SK-N-SH treated with all-trans-retinoic acid at 6 μM for 48 hours (cell line): ENCODE measurements at regions not wholly inside any gene's neighbourhood (a gene's known extent, or its start where the extent isn't known, plus 50 kb on each side); places are given as distances from the start of the nearest gene placed in this dataset.

Source experiments
- ARNTL ChIP-seq: fragments of 450-650 bp; formaldehyde crosslinking; IDR thresholded peaks from 2 replicates; pipeline ENCODE4 v1.5.0; 2020; ENCODE audit warnings: low read depth, mild to moderate bottlenecking, moderate library complexity, borderline replicate concordance
- CREB5 ChIP-seq: fragments of 250-450 bp; sonication (Bioruptor Pico); IDR thresholded peaks from 2 replicates; pipeline ENCODE4 v1.5.1; 2020; ENCODE audit warnings: low read depth, mild to moderate bottlenecking, moderate library complexity
- CSDC2 ChIP-seq: fragments of 250-450 bp; sonication (Bioruptor Pico); IDR thresholded peaks from 2 replicates; pipeline ENCODE4 v1.5.0; 2020; ENCODE audit warnings: mild to moderate bottlenecking, moderate library complexity
- CSRNP3 ChIP-seq: fragments of 250-450 bp; sonication (Bioruptor Pico); IDR thresholded peaks from 2 replicates; pipeline ENCODE4 v1.5.1; 2021; ENCODE audit warnings: mild to moderate bottlenecking, moderate library complexity
- ESRRG ChIP-seq: fragments of 250-450 bp; sonication (Bioruptor Pico); IDR thresholded peaks from 2 replicates; pipeline ENCODE4 v1.6.1; 2021; ENCODE audit warnings: mild to moderate bottlenecking
- PATZ1 ChIP-seq: fragments of 250-450 bp; sonication (Bioruptor Pico); IDR thresholded peaks from 2 replicates; pipeline ENCODE4 v1.8.0; 2020; ENCODE audit warnings: mild to moderate bottlenecking, moderate library complexity, borderline replicate concordance
- TOX ChIP-seq: fragments of 250-450 bp; sonication (Bioruptor Pico); IDR thresholded peaks from 2 replicates; pipeline ENCODE4 v1.8.0; 2021; ENCODE audit warnings: mild to moderate bottlenecking, moderate library complexity, borderline replicate concordance
- ZFP3 ChIP-seq: fragments of 250-450 bp; sonication (Bioruptor Pico); IDR thresholded peaks from 2 replicates; pipeline ENCODE4 v1.5.0; 2020; ENCODE audit warnings: mild to moderate bottlenecking, moderate library complexity
- ZFP30 ChIP-seq: fragments of 450-650 bp; formaldehyde crosslinking; IDR thresholded peaks from 2 replicates; pipeline ENCODE4 v1.5.0; 2022; ENCODE audit warnings: mild to moderate bottlenecking, moderate library complexity

GRCh38 chr4:111689731-111690130 lies 455.5 kb upstream of the FAM241A start:
- TF ChIP-seq ZFP3 (no peak), CREB5 (CRISPR knock-in tag) (no peak), ARNTL (CRISPR knock-in tag) (no peak), ZFP30 (CRISPR knock-in tag) (no peak), PATZ1 (CRISPR knock-in tag) (no peak), CSDC2 (CRISPR knock-in tag) (no peak), TOX (no peak), CSRNP3 (CRISPR knock-in tag) (no peak), ESRRG (CRISPR knock-in tag) (no peak)
